ENCODE measurements at regions not wholly inside any gene's neighbourhood (a gene's known extent, or its start where the extent isn't known, plus 50 kb on each side); places are given as distances from the start of the nearest gene placed in this dataset.

DNA sequence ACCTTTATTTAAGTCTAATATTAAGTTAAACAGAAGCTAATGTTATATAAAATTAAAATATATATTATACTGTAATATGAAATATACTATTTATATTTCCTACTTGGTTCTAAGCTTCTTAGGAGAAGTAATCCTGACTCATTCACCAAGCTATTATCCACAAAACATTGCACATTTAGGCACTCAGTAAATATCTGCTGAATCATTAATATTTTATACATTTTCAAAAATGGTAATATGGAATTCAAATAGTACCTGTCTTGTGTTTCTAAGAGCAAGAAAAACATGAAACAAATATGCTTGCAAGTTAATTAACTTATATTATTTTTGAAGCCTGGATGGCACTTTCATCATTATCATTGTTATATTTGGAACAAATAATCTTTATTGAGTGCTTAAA is 153.0 kb upstream of the CNTN4 start:
- Mint-ChIP-seq H3K4me3 (no peak overlapping the region), H3K27ac (no peak overlapping the region), H3K27me3 (no peaks in the 10 kb centered on the region), H3K9me3 (peaks cover 8% of the 10 kb centered on the region), H3K4me1 (no peaks in the 10 kb centered on the region), H3K36me3 (ENCODE audit: low read depth) (no peaks in the 10 kb centered on the region)
- DNase-seq (no peak), ATAC-seq (no peak)

DNA sequence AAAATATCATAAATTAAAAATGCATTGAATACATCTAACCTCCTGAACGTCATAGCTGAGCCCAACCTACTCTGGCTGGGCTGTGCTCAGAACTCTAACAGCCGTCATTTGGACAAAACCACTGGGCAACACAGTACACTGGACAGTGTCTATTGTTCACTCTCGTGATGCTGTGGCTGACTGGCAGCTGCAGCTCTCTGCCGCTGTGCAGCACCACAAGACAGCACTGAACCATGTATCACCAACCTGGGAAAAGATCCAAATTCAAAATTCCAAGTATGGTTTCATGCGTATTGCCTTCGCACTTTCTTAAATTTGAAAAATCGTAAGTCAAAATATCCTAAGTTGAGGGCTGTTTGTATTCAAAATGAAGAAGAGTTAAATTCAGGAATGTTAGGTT is 145.1 kb upstream of the CNTN4 start:
- Mint-ChIP-seq H3K4me3 (no peak overlapping the region), H3K27me3 (no peaks in the 10 kb centered on the region), H3K9me3 (peaks cover 9% of the 10 kb centered on the region), H3K27ac (no peak overlapping the region), H3K36me3 (ENCODE audit: low read depth) (no peaks in the 10 kb centered on the region), H3K4me1 (peaks cover 6% of the 10 kb centered on the region)
- no peak for ATAC-seq
- DNase-seq, result no peak

GRCh38 chr3:1954632-1955031 is 144.0 kb upstream of the CNTN4 start:
- Mint-ChIP-seq H3K4me3 (no peak overlapping the region), H3K36me3 (ENCODE audit: low read depth) (no peaks in the 10 kb centered on the region), H3K9me3 (peaks cover 13% of the 10 kb centered on the region), H3K27ac (peak overlapping the region; percentile 9), H3K27me3 (no peaks in the 10 kb centered on the region), H3K4me1 (peaks cover 6% of the 10 kb centered on the region)
- ATAC-seq, result peak; percentile 79
- no peak for DNase-seq

DNA sequence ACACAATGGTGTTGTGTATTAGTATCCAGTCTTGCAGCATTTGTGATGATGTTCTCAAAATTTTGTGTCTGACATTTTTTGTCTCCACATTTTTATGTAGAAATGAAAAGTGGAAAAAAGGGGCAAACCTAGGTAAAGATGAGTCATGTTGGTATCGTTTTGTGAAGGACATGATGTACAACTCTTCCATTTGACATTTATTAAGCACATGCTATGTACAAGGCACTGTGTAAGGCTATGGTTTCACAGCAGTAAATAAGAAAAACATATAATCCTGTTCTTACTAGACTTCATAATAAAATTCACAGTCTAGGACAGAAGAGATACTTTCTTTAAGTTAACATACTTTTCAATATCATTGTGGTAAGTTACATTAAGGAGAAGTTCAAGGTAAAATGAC is 143.5 kb upstream of the CNTN4 start:
- H3K9me3 Mint-ChIP-seq, result peaks cover 13% of the 10 kb centered on the region
- H3K4me1 Mint-ChIP-seq, result peaks cover 6% of the 10 kb centered on the region
- ATAC-seq (peak; percentile 53), DNase-seq (no peak)
- H3K36me3 Mint-ChIP-seq (ENCODE audit: low read depth), result no peaks in the 10 kb centered on the region
- no peaks in the 10 kb centered on the region for H3K27me3 Mint-ChIP-seq
- H3K27ac Mint-ChIP-seq, result peak overlapping the region; percentile 9
- no peak overlapping the region for H3K4me3 Mint-ChIP-seq

DNA sequence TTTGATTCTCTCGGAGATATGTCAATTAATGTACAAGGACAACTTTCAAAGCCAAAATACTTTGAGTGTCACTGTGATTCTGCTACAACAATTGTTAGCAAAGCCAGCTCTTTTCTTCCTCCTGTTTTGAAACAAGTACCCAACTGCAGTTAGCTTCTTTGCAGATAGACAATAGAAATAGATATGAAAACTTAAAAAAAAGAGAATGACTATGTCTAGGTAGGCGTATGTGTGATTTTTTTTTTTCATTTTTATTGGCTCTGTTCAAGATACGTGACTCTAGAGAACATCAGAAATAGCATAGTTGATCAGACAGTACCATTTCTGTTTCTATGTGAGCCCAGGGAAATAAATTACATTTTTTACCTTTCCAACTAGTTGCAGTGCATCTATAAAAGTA is 142.9 kb upstream of the CNTN4 start:
- no peak for DNase-seq
- peaks cover 13% of the 10 kb centered on the region for H3K9me3 Mint-ChIP-seq
- H3K4me1 Mint-ChIP-seq, result peaks cover 6% of the 10 kb centered on the region
- H3K36me3 Mint-ChIP-seq (ENCODE audit: low read depth), result no peaks in the 10 kb centered on the region
- H3K27ac Mint-ChIP-seq, result no peak overlapping the region
- no peak overlapping the region for H3K4me3 Mint-ChIP-seq
- no peaks in the 10 kb centered on the region for H3K27me3 Mint-ChIP-seq
- no peak for ATAC-seq

DNA sequence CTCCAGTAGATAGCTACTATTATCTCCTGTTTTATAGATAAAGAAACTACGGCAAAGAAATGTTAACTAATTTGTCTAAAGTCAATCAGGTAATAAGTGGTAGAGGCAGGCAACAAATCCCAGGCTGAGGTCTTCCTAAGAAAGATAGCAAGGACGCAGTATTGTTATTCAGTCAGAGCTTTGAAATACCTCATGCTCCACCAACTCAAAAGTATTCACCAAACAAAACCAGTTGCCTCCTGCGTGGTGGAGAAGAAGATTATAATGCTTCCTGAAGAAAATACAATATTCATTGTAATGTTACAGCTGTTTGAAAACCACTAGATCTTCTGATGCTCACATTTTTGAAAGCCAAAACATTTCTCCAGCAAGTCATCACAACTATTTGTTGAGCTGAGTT is 138.2 kb upstream of the CNTN4 start:
- Mint-ChIP-seq H3K4me1 (peaks cover 2% of the 10 kb centered on the region), H3K9me3 (peaks cover 19% of the 10 kb centered on the region), H3K27ac (no peak overlapping the region), H3K27me3 (no peaks in the 10 kb centered on the region), H3K36me3 (ENCODE audit: low read depth) (no peaks in the 10 kb centered on the region), H3K4me3 (no peak overlapping the region)
- DNase-seq (no peak), ATAC-seq (no peak)

GRCh38 chr3:1962396-1963088 is 136.1 kb upstream of the CNTN4 start:
- H3K27me3 Mint-ChIP-seq, result no peaks in the 10 kb centered on the region
- H3K27ac Mint-ChIP-seq, result no peak overlapping the region
- H3K4me3 Mint-ChIP-seq, result no peak overlapping the region
- DNase-seq (no peak), ATAC-seq (no peak)
- no peaks in the 10 kb centered on the region for H3K4me1 Mint-ChIP-seq
- H3K36me3 Mint-ChIP-seq (ENCODE audit: low read depth), result no peaks in the 10 kb centered on the region
- H3K9me3 Mint-ChIP-seq, result peaks cover 11% of the 10 kb centered on the region

DNA sequence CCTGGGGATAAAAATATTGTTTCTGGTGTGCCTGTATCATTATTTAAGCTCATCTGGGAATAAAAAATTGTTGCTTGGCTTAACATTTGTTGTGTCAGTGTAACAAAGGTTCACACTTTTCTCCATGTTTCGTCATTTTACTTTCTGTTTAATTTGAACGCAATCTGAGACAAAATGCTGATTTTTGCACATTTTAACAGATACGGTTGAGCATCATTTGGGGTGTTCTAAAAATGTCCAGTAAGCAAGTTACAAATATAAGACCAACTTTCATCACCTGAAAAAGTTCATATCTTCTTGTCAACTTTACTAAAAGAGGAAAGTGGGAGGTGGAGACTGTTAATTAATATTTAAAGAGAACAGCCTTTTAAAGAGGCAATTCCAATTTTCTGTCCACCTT is 134.8 kb upstream of the CNTN4 start:
- no peaks in the 10 kb centered on the region for H3K36me3 Mint-ChIP-seq (ENCODE audit: low read depth)
- H3K4me1 Mint-ChIP-seq, result no peaks in the 10 kb centered on the region
- DNase-seq (no peak), ATAC-seq (no peak)
- no peak overlapping the region for H3K4me3 Mint-ChIP-seq
- peaks cover 6% of the 10 kb centered on the region for H3K9me3 Mint-ChIP-seq
- no peak overlapping the region for H3K27ac Mint-ChIP-seq
- no peaks in the 10 kb centered on the region for H3K27me3 Mint-ChIP-seq

DNA sequence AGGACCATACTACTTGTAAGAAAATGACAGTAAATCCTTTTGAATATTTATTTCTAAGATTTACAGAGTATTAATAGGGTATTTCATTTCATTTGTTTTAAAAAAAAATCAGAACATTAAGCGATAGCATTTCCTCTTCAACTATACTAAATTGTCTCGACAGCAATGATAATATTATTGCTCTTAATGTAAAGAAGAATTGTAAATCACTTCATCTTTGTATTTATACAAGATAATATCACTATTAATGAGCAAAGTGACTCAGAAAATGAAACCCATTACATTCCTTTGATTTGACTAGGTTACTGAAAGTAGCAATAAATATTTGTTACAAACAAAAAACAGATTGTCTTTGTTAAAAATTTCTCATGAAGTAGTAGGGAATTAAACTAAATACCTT is 131.1 kb upstream of the CNTN4 start:
- Mint-ChIP-seq H3K9me3 (peaks cover under 1% of the 10 kb centered on the region), H3K4me1 (no peaks in the 10 kb centered on the region), H3K36me3 (ENCODE audit: low read depth) (no peaks in the 10 kb centered on the region), H3K27me3 (no peaks in the 10 kb centered on the region), H3K4me3 (no peak overlapping the region), H3K27ac (no peak overlapping the region)
- no peak for DNase-seq
- ATAC-seq, result no peak

- Mint-ChIP-seq H3K4me1 (no peaks in the 10 kb centered on the region), H3K36me3 (ENCODE audit: low read depth) (no peaks in the 10 kb centered on the region), H3K9me3 (peaks cover 3% of the 10 kb centered on the region), H3K27ac (no peak overlapping the region), H3K4me3 (no peak overlapping the region), H3K27me3 (no peaks in the 10 kb centered on the region)
- ATAC-seq, result no peak
- no peak for DNase-seq
Observed at GRCh38 chr3:1969281-1969680, 129.4 kb upstream of the CNTN4 start.

GRCh38 chr3:1971780-1972179 is 126.9 kb upstream of the CNTN4 start:
- DNase-seq (no peak), ATAC-seq (no peak)
- Mint-ChIP-seq H3K36me3 (ENCODE audit: low read depth) (no peaks in the 10 kb centered on the region), H3K9me3 (peaks cover 22% of the 10 kb centered on the region), H3K27me3 (no peaks in the 10 kb centered on the region), H3K4me1 (no peaks in the 10 kb centered on the region), H3K4me3 (no peak overlapping the region), H3K27ac (no peak overlapping the region)

DNA sequence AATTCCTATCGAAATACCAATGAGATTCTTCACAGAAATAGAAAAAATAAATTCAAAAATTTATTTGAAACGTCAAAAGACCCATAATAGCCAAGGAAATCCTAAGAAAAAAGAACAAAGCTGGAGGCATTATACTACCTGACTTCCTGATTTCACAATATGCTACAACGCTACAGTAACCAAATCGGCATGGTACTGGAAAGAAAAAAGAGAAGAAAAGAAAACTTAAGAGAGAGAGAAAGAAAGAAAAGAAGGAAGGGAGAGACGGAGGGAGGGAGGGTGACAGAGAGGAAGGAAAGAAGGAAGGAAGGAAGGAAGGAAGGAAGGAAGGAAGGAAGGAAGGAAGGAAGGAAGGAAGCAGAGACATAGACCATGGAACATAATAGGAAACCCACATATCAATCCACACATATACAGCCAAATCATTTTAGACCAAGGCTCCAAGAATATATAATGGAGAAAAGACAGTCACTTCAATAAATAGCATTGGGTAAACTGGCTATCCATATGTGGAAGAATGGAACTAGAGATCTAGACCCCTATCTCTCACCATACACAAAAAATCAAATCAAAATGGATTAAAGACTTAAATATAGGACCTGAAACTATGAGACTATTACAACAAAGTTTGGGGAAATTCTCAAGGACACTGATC is 118.6 kb upstream of the CNTN4 start:
- H3K27ac Mint-ChIP-seq, result no peak overlapping the region
- no peaks in the 10 kb centered on the region for H3K4me1 Mint-ChIP-seq
- H3K27me3 Mint-ChIP-seq, result no peaks in the 10 kb centered on the region
- DNase-seq (no peak), ATAC-seq (no peak)
- no peaks in the 10 kb centered on the region for H3K36me3 Mint-ChIP-seq (ENCODE audit: low read depth)
- H3K9me3 Mint-ChIP-seq, result peaks cover 15% of the 10 kb centered on the region
- H3K4me3 Mint-ChIP-seq, result no peak overlapping the region

- no peak for DNase-seq
- no peak for ATAC-seq
- Mint-ChIP-seq H3K36me3 (ENCODE audit: low read depth) (no peaks in the 10 kb centered on the region), H3K4me1 (no peaks in the 10 kb centered on the region), H3K4me3 (no peak overlapping the region), H3K27ac (no peak overlapping the region), H3K27me3 (no peaks in the 10 kb centered on the region), H3K9me3 (peaks cover 10% of the 10 kb centered on the region)
Observed at GRCh38 chr3:1987980-1988379, 110.7 kb upstream of the CNTN4 start.

- H3K27ac Mint-ChIP-seq, result no peak overlapping the region
- ATAC-seq (no peak), DNase-seq (no peak)
- no peaks in the 10 kb centered on the region for H3K4me1 Mint-ChIP-seq
- no peaks in the 10 kb centered on the region for H3K27me3 Mint-ChIP-seq
- no peak overlapping the region for H3K4me3 Mint-ChIP-seq
- no peaks in the 10 kb centered on the region for H3K36me3 Mint-ChIP-seq (ENCODE audit: low read depth)
- no peaks in the 10 kb centered on the region for H3K9me3 Mint-ChIP-seq
Observed at GRCh38 chr3:1998739-1999138, 99.9 kb upstream of the CNTN4 start.

GRCh38 chr3:2001306-2002108 is 97.2 kb upstream of the CNTN4 start:
- Mint-ChIP-seq H3K4me3 (no peak overlapping the region), H3K27me3 (no peaks in the 10 kb centered on the region), H3K9me3 (peaks cover 11% of the 10 kb centered on the region), H3K4me1 (no peaks in the 10 kb centered on the region), H3K27ac (no peak overlapping the region), H3K36me3 (ENCODE audit: low read depth) (no peaks in the 10 kb centered on the region)
- ATAC-seq, result no peak
- no peak for DNase-seq

All from activated naive CD8-positive, alpha-beta T cell treated with anti-CD3 and anti-CD28 coated beads, Interleukin-2, amount 50 U/mL, for 24 hours (primary cell).